GM12891 (cell line): ENCODE measurements at regions not wholly inside any gene's neighbourhood (a gene's known extent, or its start where the extent isn't known, plus 50 kb on each side); places are given as distances from the start of the nearest gene placed in this dataset.
"Not testable (repeated sequence)": the region's sequence is repeated elsewhere in the genome, so short reads cannot be mapped to it uniquely, and the experiment has no call there.

Experiments used
- DNase-seq: peaks from one replicate; pipeline ENCODE4 v3.0.0; 2011; ENCODE audit warnings: low spot score; ENCODE audit not compliant: insufficient read length
- FAIRE-seq: peaks from 2 replicates; lab custom pipeline; 2011; peaks lifted over from hg19 to GRCh38; lab: Jason Lieb, UNC
- PAX5 ChIP-seq: IDR thresholded peaks from 2 replicates; pipeline ENCODE4 v1.6.1; 2011; ENCODE audit warnings: low read length, moderate library complexity, mild to moderate bottlenecking; ENCODE audit not compliant: insufficient read depth, severe bottlenecking
- POLR2A ChIP-seq: IDR thresholded peaks from 2 replicates; pipeline ENCODE4 v1.6.1; 2011; ENCODE audit warnings: low read depth, low read length, control low read depth
- POLR2AphosphoS5 ChIP-seq: IDR thresholded peaks from 2 replicates; pipeline ENCODE4 v1.6.1; 2011; ENCODE audit warnings: low read depth, low read length, control low read depth
- POU2F2 ChIP-seq: IDR thresholded peaks from 2 replicates; pipeline ENCODE4 v1.6.1; 2011; ENCODE audit warnings: low read depth, mild to moderate bottlenecking, control low read depth, low read length, moderate library complexity
- SPI1 ChIP-seq: IDR thresholded peaks from 2 replicates; pipeline ENCODE4 v1.6.1; 2011; ENCODE audit warnings: low read depth, low read length, control low read depth
- TAF1 ChIP-seq: IDR thresholded peaks from 2 replicates; pipeline ENCODE4 v1.6.1; 2011; ENCODE audit warnings: low read depth, low read length, control low read depth

GRCh38 chr16:64083428-64084129, 1038.3 kb downstream of the CDH11 start:
- no peak for DNase-seq
- no peak for TF ChIP-seq PAX5
- no peak for TF ChIP-seq SPI1
- TF ChIP-seq POLR2AphosphoS5, result no peak
- TF ChIP-seq TAF1, result no peak
- TF ChIP-seq POU2F2, result no peak
- TF ChIP-seq POLR2A, result no peak
- FAIRE-seq, result no peak

DNA sequence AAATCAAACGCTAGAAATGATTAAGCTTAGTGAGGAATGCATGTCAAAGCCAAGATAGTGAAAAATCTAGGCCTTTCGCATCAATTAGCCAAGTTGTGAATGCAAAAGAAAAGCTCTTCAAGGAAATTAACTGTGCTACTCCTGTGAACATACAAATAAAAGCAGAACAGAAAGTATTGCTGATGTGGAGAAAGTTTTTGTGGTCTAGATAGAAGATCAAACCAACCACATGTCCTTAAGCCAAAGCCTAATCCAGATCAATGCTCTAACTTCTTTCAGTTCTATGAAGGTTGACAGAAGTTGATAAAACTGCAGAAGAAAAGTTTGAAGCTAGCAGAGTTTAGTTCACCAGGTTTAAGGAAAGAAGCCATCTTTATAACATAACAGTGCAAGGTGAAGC, 1044.6 kb downstream of the CDH11 start:
- FAIRE-seq (no peak), DNase-seq (no peak)
- peak; percentile 86 for TF ChIP-seq SPI1
- TF ChIP-seq TAF1, result no peak

- TF ChIP-seq PAX5 (no peak), TAF1 (no peak), POU2F2 (no peak), SPI1 (no peak), POLR2AphosphoS5 (no peak), POLR2A (no peak)
- no peak for FAIRE-seq
- no peak for DNase-seq
Measured at GRCh38 chr16:64074706-64075105, 1047.2 kb downstream of the CDH11 start.

GRCh38 chr16:64072131-64072730, 1049.6 kb downstream of the CDH11 start:
- not testable (repeated sequence) for DNase-seq, FAIRE-seq

- TF ChIP-seq PAX5, result no peak
- no peak for TF ChIP-seq POU2F2
- TF ChIP-seq POLR2AphosphoS5, result no peak
- TF ChIP-seq POLR2A, result no peak
- no peak for TF ChIP-seq TAF1
- TF ChIP-seq SPI1, result no peak
- FAIRE-seq (no peak), DNase-seq (no peak)
Measured at GRCh38 chr16:64065523-64065922, 1056.3 kb downstream of the CDH11 start.

DNA sequence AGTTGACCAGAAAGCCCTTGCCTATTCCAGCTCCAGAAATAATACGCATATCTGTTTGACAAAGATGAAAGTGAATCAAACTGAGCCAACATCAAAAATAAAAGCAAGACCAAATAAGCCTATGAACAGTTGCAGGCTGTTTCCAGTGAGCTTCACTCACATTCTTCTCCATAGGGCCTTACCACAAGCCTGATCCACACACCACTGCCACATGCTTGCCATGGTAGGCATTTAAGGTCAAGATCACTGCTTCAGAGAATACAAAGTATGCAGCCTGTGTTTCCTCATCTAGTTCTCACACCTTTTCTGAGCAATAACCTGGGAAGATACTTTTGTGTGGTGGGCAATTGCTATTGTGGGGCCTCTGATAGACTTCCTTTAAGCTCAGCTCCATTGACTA, 1060.2 kb downstream of the CDH11 start:
- no peak for FAIRE-seq
- no peak for DNase-seq
- TF ChIP-seq TAF1 (no peak), POU2F2 (no peak), POLR2A (no peak), PAX5 (no peak), SPI1 (no peak), POLR2AphosphoS5 (no peak)

DNA sequence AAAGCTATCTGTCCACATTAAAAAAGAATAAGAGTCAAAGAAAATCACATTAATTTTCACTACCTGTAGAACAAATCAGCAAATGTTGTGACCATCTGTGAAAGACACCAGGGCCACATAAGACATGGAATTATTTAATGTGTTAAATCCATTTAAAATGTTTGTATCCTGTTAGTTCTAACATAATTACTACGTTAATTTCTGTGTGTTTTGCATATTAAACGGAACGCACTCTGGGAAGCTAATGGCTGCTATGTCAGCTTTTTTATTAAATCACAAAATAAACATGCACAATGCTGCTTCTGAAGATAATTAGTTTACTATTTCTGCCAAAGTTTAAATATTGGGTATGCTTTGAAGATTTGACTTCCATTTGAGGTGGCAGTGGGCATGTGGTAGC, 1061.2 kb downstream of the CDH11 start:
- FAIRE-seq (no peak), DNase-seq (no peak)
- no peak for TF ChIP-seq POU2F2

GRCh38 chr16:64058685-64059084, 1063.2 kb downstream of the CDH11 start:
- DNase-seq (no peak), FAIRE-seq (no peak)
- TF ChIP-seq TAF1, result no peak
- no peak for TF ChIP-seq POLR2A
- TF ChIP-seq SPI1, result no peak
- no peak for TF ChIP-seq POLR2AphosphoS5
- no peak for TF ChIP-seq POU2F2
- TF ChIP-seq PAX5, result no peak

DNA sequence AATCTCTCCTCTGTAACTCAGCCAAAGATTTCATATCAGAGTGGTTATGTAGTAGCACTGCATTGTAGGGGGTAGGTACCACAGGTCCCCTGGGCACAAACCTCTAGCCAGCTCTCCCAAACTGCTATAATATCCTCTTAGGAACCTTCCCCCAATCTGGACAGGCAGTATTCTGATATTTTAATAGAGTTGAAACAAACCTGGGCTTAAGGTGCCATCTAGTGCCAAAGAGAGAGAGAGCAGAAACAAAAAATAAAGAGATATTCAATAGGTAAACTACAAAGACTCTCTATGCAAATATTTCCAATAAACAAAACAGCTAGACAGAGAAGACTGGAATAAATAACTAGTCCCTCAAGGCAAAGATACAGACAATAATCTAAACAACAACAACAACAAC, 1070.0 kb downstream of the CDH11 start:
- DNase-seq (no peak), FAIRE-seq (no peak)
- TF ChIP-seq SPI1 (no peak), TAF1 (no peak), POU2F2 (no peak), POLR2AphosphoS5 (no peak), POLR2A (no peak), PAX5 (no peak)

- TF ChIP-seq POLR2A, result no peak
- TF ChIP-seq POLR2AphosphoS5, result no peak
- TF ChIP-seq TAF1, result no peak
- TF ChIP-seq SPI1, result no peak
- no peak for TF ChIP-seq POU2F2
- no peak for TF ChIP-seq PAX5
- no peak for DNase-seq
- no peak for FAIRE-seq
Measured at GRCh38 chr16:64047878-64048277, 1074.0 kb downstream of the CDH11 start.
